ENCODE measurements at regions not wholly inside any gene's neighbourhood (a gene's known extent, or its start where the extent isn't known, plus 50 kb on each side); places are given as distances from the start of the nearest gene placed in this dataset.
"Not testable (repeated sequence)": the region's sequence is repeated elsewhere in the genome, so short reads cannot be mapped to it uniquely, and the experiment has no call there.

GRCh38 chr4:104010722-104011121 lies 290.9 kb upstream of the TACR3 start:
- DNase-seq (ENCODE audit: low read depth in 4 of 4, low spot score in 2 of 4), result no peak

- DNase-seq (ENCODE audit: low read depth in 4 of 4, low spot score in 2 of 4), result not testable (repeated sequence)
Measured at GRCh38 chr4:104002318-104002717, 282.5 kb upstream of the TACR3 start.

- no peak for DNase-seq (ENCODE audit: low read depth in 4 of 4, low spot score in 2 of 4)
Measured at GRCh38 chr4:103998756-103999155, 279.0 kb upstream of the TACR3 start.

- DNase-seq (ENCODE audit: low read depth in 4 of 4, low spot score in 2 of 4), result no peak
Measured at GRCh38 chr4:103996637-103997036, 276.9 kb upstream of the TACR3 start.

- no peak for DNase-seq (ENCODE audit: low read depth in 4 of 4, low spot score in 2 of 4)
Measured at GRCh38 chr4:103996064-103996463, 276.3 kb upstream of the TACR3 start.

GRCh38 chr4:103994059-103994458 lies 274.3 kb upstream of the TACR3 start:
- no peak for DNase-seq (ENCODE audit: low read depth in 4 of 4, low spot score in 2 of 4)

GRCh38 chr4:103982454-103982853 lies 262.7 kb upstream of the TACR3 start:
- no peak for DNase-seq (ENCODE audit: low read depth in 4 of 4, low spot score in 2 of 4)

GRCh38 chr4:103948244-103949018 lies 228.6 kb upstream of the TACR3 start:
- no peak for DNase-seq (ENCODE audit: low read depth in 4 of 4, low spot score in 2 of 4)

- no peak for DNase-seq (ENCODE audit: low read depth in 4 of 4, low spot score in 2 of 4)
Measured at GRCh38 chr4:103947617-103948016, 227.8 kb upstream of the TACR3 start.

GRCh38 chr4:103946621-103947268 lies 227.0 kb upstream of the TACR3 start:
- DNase-seq (ENCODE audit: low read depth in 4 of 4, low spot score in 2 of 4), result not testable (repeated sequence)

- DNase-seq (ENCODE audit: low read depth in 4 of 4, low spot score in 2 of 4), result no peak
Measured at GRCh38 chr4:103938488-103938887, 218.7 kb upstream of the TACR3 start.

GRCh38 chr4:103936653-103937145 lies 216.9 kb upstream of the TACR3 start:
- no peak for DNase-seq (ENCODE audit: low read depth in 4 of 4, low spot score in 2 of 4)

GRCh38 chr4:103934178-103934789 lies 214.5 kb upstream of the TACR3 start:
- peak; percentile 4 to 15 (median 10) for DNase-seq (ENCODE audit: low read depth in 4 of 4, low spot score in 2 of 4)

- DNase-seq (ENCODE audit: low read depth in 4 of 4, low spot score in 2 of 4), result no peak
Measured at GRCh38 chr4:103928370-103928769, 208.6 kb upstream of the TACR3 start.

GRCh38 chr4:103923551-103923950 lies 203.8 kb upstream of the TACR3 start:
- no peak for DNase-seq (ENCODE audit: low read depth in 4 of 4, low spot score in 2 of 4)

- no peak for DNase-seq (ENCODE audit: low read depth in 4 of 4, low spot score in 2 of 4)
Measured at GRCh38 chr4:103918214-103918613, 198.4 kb upstream of the TACR3 start.

GRCh38 chr4:103915224-103915869 lies 195.6 kb upstream of the TACR3 start:
- peak in 1 of 4 donors; percentile 19 for DNase-seq (ENCODE audit: low read depth in 4 of 4, low spot score in 2 of 4)

- DNase-seq (ENCODE audit: low read depth in 4 of 4, low spot score in 2 of 4), result no peak
Measured at GRCh38 chr4:103907414-103907813, 187.6 kb upstream of the TACR3 start.

GRCh38 chr4:103904123-103904522 lies 184.3 kb upstream of the TACR3 start:
- no peak for DNase-seq (ENCODE audit: low read depth in 4 of 4, low spot score in 2 of 4)

GRCh38 chr4:103902730-103903129 lies 182.9 kb upstream of the TACR3 start:
- DNase-seq (ENCODE audit: low read depth in 4 of 4, low spot score in 2 of 4), result no peak

- DNase-seq (ENCODE audit: low read depth in 4 of 4, low spot score in 2 of 4), result no peak
Measured at GRCh38 chr4:103895876-103896465, 176.2 kb upstream of the TACR3 start.
